Caco-2 (cell line): ENCODE measurements at regions not wholly inside any gene's neighbourhood (a gene's known extent, or its start where the extent isn't known, plus 50 kb on each side); places are given as distances from the start of the nearest gene placed in this dataset.
"Not testable (repeated sequence)": the region's sequence is repeated elsewhere in the genome, so short reads cannot be mapped to it uniquely, and the experiment has no call there.

Source experiments
- BruUV-seq: library from RNA; stranded (reverse); fragments of 400-500 nt; replicated peaks from 2 replicates; lab custom pipeline; 2021; lab: Mats Ljungman, UMichigan
- CTCF ChIA-PET: fragments of 300-600 bp; sonication (Branson Sonifier 250); formaldehyde crosslinking; loops from one replicate; lab custom pipeline; 2022; ENCODE audit warnings: antibody characterized with exemption; lab: Charles Lee
- POLR2A ChIA-PET: fragments of 300-600 bp; sonication (Branson Sonifier 250); formaldehyde crosslinking; loops from one replicate; lab custom pipeline; 2022; ENCODE audit warnings: antibody characterized with exemption; lab: Charles Lee
- DNase-seq, 2 experiments: peaks; one replicate each; pipeline versions ENCODE4 v3.0.0 to v3.0.0-alpha.2; 2020 to 2022
- H3K27me3 ChIP-seq: replicated peaks from 2 replicates; pipeline ENCODE4 v1.6.0; 2011; ENCODE audit warnings: low read length; ENCODE audit not compliant: control insufficient read depth, insufficient read depth
- H3K36me3 ChIP-seq: 2 replicates; pipeline ENCODE4 v1.5.1; 2011; ENCODE audit warnings: low read length; ENCODE audit not compliant: control insufficient read depth, insufficient read depth
- H3K4me1 ChIP-seq: fragments of 250-450 bp; sonication (Bioruptor Pico); 2 replicates; pipeline ENCODE4 v1.5.1; 2020; ENCODE audit warnings: mild to moderate bottlenecking
- H3K4me3 ChIP-seq: 2 replicates; pipeline ENCODE4 v1.5.1; 2011; ENCODE audit warnings: low read depth, mild to moderate bottlenecking, control low read depth, low read length
- H3K9me3 ChIP-seq: fragments of 250-450 bp; sonication (Bioruptor Pico); 2 replicates; pipeline ENCODE4 v1.5.1; 2020; ENCODE audit warnings: mild to moderate bottlenecking, moderate library complexity
- H3K27ac Mint-ChIP-seq: one replicate; pipeline ENCODE4 v1.8.0; 2022; ENCODE audit warnings: mixed read lengths; ENCODE audit not compliant: unreplicated experiment
- H3K27me3 Mint-ChIP-seq: one replicate; pipeline ENCODE4 v1.8.0; 2022; ENCODE audit warnings: mixed read lengths; ENCODE audit not compliant: insufficient read depth, unreplicated experiment
- H3K36me3 Mint-ChIP-seq: one replicate; pipeline ENCODE4 v1.8.0; 2022; ENCODE audit warnings: mild to moderate bottlenecking, mixed read lengths; ENCODE audit not compliant: insufficient read depth, unreplicated experiment
- H3K4me1 Mint-ChIP-seq: one replicate; pipeline ENCODE4 v1.8.0; 2022; ENCODE audit warnings: low read depth, mixed read lengths; ENCODE audit not compliant: unreplicated experiment
- H3K4me3 Mint-ChIP-seq: one replicate; pipeline ENCODE4 v1.8.0; 2022; ENCODE audit warnings: mild to moderate bottlenecking, moderate library complexity, mixed read lengths; ENCODE audit not compliant: unreplicated experiment
- H3K9me3 Mint-ChIP-seq: one replicate; pipeline ENCODE4 v1.8.0; 2022; ENCODE audit warnings: mixed read lengths; ENCODE audit not compliant: unreplicated experiment
- intact Hi-C: fragments of 100-400 bp; cut with micrococcal nuclease; formaldehyde crosslinking; loops from one replicate; pipeline ENCODE4 v1.10.0; 2022; ENCODE audit not compliant: unreplicated experiment
- TF ChIP-seq, protein P1 (sequence below), 2 experiments: fragments of 200-600 bp in 1 of 2; IDR thresholded peaks; 1 replicate in 1 of 2; 2 replicates in 1 of 2; pipeline versions ENCODE4 v1.5.1 to v1.8.0; 2011 to 2022; ENCODE audit warnings: antibody characterized with exemption in 1 of 2, control low read depth in 1 of 2, inconsistent platforms in 1 of 2, low read depth in 1 of 2, low read length in 1 of 2, mild to moderate bottlenecking in 1 of 2, moderate library complexity in 1 of 2; ENCODE audit not compliant: insufficient read depth in 1 of 2, severe bottlenecking in 1 of 2, unreplicated experiment in 1 of 2

DNA sequence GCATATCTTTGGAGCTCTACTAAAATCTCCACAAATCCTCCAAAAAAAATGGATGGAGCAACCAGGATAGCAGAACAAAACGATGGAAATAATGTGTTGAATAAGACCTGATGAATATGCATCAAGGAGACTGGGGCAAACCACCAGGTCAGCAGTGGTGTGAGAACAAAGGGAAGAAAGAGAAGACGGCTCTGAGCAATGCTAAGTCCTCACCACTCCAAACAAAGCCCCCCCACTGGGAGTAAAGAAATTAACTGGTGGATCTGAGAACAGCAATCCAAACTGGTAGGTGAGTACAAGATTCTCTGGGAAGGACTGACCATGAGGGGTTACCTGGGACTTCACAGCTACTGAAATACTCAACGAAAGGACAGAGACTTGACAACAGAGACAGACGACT is 977.3 kb downstream of the TBL1XR1 start:
- Histone ChIP-seq H3K9me3 (no peaks in the 10 kb centered on the region), H3K4me1 (no peaks in the 10 kb centered on the region), H3K36me3 (no peaks in the 10 kb centered on the region), H3K4me3 (no peak overlapping the region), H3K27me3 (no peaks in the 10 kb centered on the region)
- TF ChIP-seq, protein P1, sequence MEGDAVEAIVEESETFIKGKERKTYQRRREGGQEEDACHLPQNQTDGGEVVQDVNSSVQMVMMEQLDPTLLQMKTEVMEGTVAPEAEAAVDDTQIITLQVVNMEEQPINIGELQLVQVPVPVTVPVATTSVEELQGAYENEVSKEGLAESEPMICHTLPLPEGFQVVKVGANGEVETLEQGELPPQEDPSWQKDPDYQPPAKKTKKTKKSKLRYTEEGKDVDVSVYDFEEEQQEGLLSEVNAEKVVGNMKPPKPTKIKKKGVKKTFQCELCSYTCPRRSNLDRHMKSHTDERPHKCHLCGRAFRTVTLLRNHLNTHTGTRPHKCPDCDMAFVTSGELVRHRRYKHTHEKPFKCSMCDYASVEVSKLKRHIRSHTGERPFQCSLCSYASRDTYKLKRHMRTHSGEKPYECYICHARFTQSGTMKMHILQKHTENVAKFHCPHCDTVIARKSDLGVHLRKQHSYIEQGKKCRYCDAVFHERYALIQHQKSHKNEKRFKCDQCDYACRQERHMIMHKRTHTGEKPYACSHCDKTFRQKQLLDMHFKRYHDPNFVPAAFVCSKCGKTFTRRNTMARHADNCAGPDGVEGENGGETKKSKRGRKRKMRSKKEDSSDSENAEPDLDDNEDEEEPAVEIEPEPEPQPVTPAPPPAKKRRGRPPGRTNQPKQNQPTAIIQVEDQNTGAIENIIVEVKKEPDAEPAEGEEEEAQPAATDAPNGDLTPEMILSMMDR (IDR thresholded peaks at IDR 0.05; ENCODE audit: insufficient read depth in 1 of 2, low read depth in 1 of 2, low read length in 1 of 2, severe bottlenecking in 1 of 2, unreplicated experiment in 1 of 2): no peak
- no peak overlapping the region for H3K27ac Mint-ChIP-seq
- H3K27me3 Mint-ChIP-seq: no peaks in the 10 kb centered on the region
- ChIA-PET POLR2A (no interaction called here), CTCF (no interaction called here)
- H3K4me3 Mint-ChIP-seq: no peak overlapping the region
- intact Hi-C loops: no loop called here
- no peaks in the 10 kb centered on the region for H3K36me3 Mint-ChIP-seq
- BruUV-seq: no TSS peak
- no peaks in the 10 kb centered on the region for H3K4me1 Mint-ChIP-seq
- H3K9me3 Mint-ChIP-seq: peaks cover 26% of the 10 kb centered on the region
- no peak for DNase-seq

DNA sequence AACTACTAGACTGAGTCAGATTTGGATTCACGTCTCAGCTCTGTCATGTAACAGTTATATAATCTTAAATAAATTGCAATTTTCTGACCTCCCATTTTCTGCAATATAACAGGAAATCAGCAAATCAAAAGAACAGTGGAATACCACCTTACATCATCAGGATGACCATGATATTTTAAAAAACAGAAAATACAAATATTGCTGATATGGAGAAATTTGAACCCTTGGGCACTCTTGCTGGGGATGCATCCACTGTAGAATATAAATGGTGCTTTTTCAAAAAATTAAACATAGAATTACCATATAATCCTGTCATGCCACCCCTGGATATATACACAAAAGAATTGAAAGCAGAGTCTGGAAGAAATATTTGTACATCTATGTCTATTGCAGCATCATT is 982.5 kb downstream of the TBL1XR1 start:
- ChIA-PET POLR2A (no interaction called here), CTCF (no interaction called here)
- TF ChIP-seq, protein P1 (IDR thresholded peaks at IDR 0.05; ENCODE audit: insufficient read depth in 1 of 2, low read depth in 1 of 2, low read length in 1 of 2, severe bottlenecking in 1 of 2, unreplicated experiment in 1 of 2): no peak
- Mint-ChIP-seq H3K4me3 (no peak overlapping the region), H3K27me3 (no peaks in the 10 kb centered on the region), H3K9me3 (peaks cover 6% of the 10 kb centered on the region), H3K27ac (no peak overlapping the region), H3K36me3 (no peaks in the 10 kb centered on the region), H3K4me1 (no peaks in the 10 kb centered on the region)
- H3K27me3 ChIP-seq: no peaks in the 10 kb centered on the region
- no peaks in the 10 kb centered on the region for H3K9me3 ChIP-seq
- H3K36me3 ChIP-seq: no peaks in the 10 kb centered on the region
- intact Hi-C loops: no loop called here
- BruUV-seq: no TSS peak
- DNase-seq: no peak
- no peak overlapping the region for H3K4me3 ChIP-seq
- H3K4me1 ChIP-seq: 0 out of 2 replicates have a peak, but pooled peaks cover 5% of the 10 kb centered on the region

DNA sequence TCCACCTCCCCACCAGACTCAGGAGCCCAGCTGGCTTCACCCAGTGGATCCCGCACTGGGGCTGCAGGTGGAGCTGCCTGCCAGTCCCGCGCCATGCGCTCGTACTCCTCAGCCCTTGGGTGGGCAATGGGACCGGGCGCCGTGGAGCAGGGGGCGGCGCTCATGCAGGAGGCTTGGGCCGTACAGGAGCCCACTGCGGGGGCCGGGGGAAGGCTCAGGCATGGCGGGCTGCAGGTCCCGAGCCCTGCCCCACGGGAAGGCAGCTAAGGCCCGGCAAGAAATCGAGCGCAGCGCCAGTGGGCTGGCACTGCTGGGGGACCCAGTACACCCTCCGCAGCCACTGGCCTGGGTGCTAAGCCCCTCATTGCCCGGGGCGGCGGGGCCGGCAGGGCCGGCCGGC is 984.0 kb downstream of the TBL1XR1 start:
- H3K4me1 ChIP-seq, H3K4me1 Mint-ChIP-seq, H3K27me3 ChIP-seq, H3K9me3 ChIP-seq, H3K4me3 ChIP-seq, POLR2A ChIA-PET, H3K9me3 Mint-ChIP-seq, H3K36me3 ChIP-seq, H3K27ac Mint-ChIP-seq, H3K27me3 Mint-ChIP-seq, CTCF ChIA-PET, DNase-seq, H3K4me3 Mint-ChIP-seq, H3K36me3 Mint-ChIP-seq, intact Hi-C loops, BruUV-seq: not testable (repeated sequence)

DNA sequence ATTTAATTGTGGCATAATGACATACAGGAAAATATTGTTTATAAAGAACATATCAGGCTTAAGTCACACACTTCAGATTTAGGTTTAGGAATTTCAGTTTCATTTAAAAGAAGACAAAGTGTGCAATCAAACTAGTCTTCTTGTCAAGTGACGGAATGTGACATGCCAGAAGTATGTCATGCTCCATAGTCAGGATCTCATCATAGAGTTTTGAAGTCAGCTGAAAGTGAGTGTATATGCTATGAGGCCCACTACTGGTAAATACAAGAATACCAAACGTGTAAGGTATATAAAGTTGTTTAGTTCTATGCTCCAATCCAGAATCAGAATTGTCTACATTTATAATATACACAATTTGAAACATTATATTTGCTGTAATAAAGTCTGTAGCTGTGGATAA is 988.4 kb downstream of the TBL1XR1 start:
- no peaks in the 10 kb centered on the region for H3K27me3 Mint-ChIP-seq
- ChIA-PET POLR2A (no interaction called here), CTCF (no interaction called here)
- H3K9me3 Mint-ChIP-seq: no peaks in the 10 kb centered on the region
- H3K36me3 Mint-ChIP-seq: no peaks in the 10 kb centered on the region
- H3K4me1 Mint-ChIP-seq: no peaks in the 10 kb centered on the region
- no peaks in the 10 kb centered on the region for H3K36me3 ChIP-seq
- H3K27ac Mint-ChIP-seq: no peak overlapping the region
- H3K4me3 ChIP-seq: no peak overlapping the region
- no peaks in the 10 kb centered on the region for H3K9me3 ChIP-seq
- no peaks in the 10 kb centered on the region for H3K27me3 ChIP-seq
- intact Hi-C loops: loop anchor here (5.0 kb wide), 1 partner anchor 252 kb away; no protein-coding TSS in a partner anchor
- DNase-seq: no peak
- 0 out of 2 replicates have a peak, but pooled peaks cover under 1% of the 10 kb centered on the region for H3K4me1 ChIP-seq
- no peak overlapping the region for H3K4me3 Mint-ChIP-seq
- TF ChIP-seq, protein P1 (IDR thresholded peaks at IDR 0.05; ENCODE audit: insufficient read depth in 1 of 2, low read depth in 1 of 2, low read length in 1 of 2, severe bottlenecking in 1 of 2, unreplicated experiment in 1 of 2): no peak
- BruUV-seq: no TSS peak
